MM.1S (cell line): ENCODE measurements at regions not wholly inside any gene's neighbourhood (a gene's known extent, or its start where the extent isn't known, plus 50 kb on each side); places are given as distances from the start of the nearest gene placed in this dataset.

Experiments
- CTCF ChIP-seq: fragments of 300-600 bp; sonication (generic); IDR thresholded peaks from 2 replicates; pipeline ENCODE4 v1.5.1; 2016; ENCODE audit warnings: antibody characterized with exemption, low read length, mixed read lengths
- EZH2 ChIP-seq: fragments of 300-600 bp; sonication (generic); optimal IDR thresholded peaks from 2 replicates; pipeline ENCODE3; 2017; ENCODE audit warnings: low read depth, mild to moderate bottlenecking, antibody characterized with exemption, low read length, mixed read lengths

- no peak for TF ChIP-seq CTCF
- no peak for TF ChIP-seq EZH2
Measured at GRCh38 chr20:22951966-22952365, 83.1 kb upstream of the SSTR4 start.
